ENCODE measurements at regions not wholly inside any gene's neighbourhood (a gene's known extent, or its start where the extent isn't known, plus 50 kb on each side); places are given as distances from the start of the nearest gene placed in this dataset.
"Not testable (repeated sequence)": the region's sequence is repeated elsewhere in the genome, so short reads cannot be mapped to it uniquely, and the experiment has no call there.

DNA sequence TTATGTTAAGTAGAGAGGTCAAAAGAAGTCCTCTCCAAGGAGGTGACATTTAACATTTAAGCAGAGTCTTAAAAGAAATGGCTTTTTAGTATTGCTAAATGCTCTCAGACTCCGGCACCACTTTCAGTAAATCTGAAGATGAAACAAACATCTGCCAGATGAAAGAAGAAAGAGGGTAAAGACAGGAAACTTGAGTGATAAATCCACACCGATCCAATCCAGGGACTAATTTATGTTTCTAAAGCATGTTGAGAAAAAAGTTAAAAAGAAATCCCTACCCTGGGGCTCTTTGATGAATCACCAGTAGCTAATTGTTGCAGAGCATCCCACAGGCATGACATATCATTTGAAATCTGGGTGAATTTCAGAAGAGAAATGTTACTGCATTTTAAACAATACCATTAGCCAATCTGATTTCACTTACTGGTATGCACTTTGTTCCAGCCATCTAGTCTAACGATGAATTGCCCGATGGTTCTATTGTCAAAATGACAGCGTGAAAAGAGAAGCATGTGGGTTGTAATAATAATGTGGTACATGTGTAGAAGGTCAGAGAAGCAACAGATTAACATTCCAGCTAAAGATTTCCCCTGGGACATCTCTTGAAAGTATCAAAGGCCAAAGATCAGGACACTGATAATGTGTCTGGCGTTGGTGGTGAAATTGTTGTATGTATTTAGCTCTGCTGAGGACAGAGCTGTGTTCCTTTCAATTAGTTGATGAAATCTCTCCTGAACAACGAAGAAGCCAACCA is 485.7 kb downstream of the CSNK1G3 start:
- DNase-seq (ENCODE audit: low read depth in 3 of 3, low spot score in 1 of 3): no peak

DNA sequence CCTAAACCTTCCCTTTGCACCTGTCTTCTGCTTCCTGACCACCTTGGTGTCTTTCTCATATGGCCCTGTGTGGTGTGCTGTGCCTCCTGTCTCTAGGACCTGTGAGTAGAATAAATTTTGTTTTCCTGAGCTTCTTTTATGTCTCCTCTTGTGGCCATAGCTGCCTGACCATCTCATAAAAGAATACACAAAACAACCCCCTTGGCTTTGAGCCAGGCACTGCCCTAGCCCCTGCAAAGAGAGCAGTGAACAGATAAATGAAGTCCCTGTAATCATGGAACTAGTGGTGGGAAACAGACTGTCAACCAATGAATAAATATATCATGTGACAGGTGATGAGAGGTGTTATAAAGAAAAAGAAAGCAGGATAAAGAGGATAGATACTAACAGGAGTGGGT is 485.1 kb downstream of the CSNK1G3 start:
- DNase-seq (ENCODE audit: low read depth in 3 of 3, low spot score in 1 of 3): no peak

GRCh38 chr5:123992641-123993040 is 480.7 kb downstream of the CSNK1G3 start:
- no peak for DNase-seq (ENCODE audit: low read depth in 3 of 3, low spot score in 1 of 3)

DNA sequence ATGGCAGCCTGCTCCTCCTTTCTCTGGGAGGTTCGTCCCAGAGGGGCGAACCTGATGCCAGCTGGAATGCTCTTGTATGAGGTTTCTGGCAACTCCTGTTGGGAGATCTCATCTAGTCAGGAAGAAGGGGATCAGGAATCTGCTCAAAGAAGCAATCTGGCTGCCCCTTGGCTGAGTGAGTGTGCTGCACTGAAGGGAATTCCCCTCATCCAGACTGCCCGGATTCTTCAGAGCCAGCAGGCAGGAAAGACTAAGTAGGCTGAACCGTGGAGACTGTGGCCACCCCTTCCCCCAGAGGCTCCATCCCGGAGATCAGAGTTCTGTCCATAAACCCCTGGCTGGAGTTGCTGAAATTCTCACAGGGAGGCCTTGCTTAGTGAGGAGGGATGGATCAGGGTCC is 476.0 kb downstream of the CSNK1G3 start:
- no peak for DNase-seq (ENCODE audit: low read depth in 3 of 3, low spot score in 1 of 3)

DNA sequence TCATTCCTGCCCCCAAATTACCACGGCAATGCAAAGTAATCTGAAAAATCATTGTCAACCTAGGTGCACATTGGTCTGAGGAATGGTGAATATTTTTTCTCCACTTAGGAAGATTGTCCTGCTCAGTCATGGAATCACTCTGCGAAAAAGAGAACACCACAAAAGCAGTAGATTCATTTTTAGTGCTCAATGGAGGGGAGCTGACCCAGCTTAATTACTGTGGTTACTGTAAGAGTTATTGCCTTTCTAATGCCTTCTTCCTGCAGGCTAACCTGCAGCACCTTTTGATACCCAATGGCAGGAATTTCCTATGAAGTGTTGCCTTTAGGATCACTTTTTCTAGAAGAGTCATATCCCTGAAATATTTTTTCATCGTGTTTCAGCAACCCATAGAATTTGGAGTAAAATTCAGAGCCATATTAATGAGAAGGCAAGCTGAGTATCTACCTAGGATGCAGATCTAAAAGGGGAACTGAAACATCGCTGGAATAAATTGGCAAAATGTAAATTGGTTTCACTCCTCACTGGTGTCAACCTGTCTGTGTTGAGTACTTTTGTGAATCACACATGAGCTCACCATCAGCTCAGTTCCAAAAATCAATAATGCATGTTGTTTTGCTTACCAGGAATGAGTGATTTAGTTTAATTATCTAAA is 464.5 kb downstream of the CSNK1G3 start:
- DNase-seq (ENCODE audit: low read depth in 3 of 3, low spot score in 1 of 3): no peak

DNA sequence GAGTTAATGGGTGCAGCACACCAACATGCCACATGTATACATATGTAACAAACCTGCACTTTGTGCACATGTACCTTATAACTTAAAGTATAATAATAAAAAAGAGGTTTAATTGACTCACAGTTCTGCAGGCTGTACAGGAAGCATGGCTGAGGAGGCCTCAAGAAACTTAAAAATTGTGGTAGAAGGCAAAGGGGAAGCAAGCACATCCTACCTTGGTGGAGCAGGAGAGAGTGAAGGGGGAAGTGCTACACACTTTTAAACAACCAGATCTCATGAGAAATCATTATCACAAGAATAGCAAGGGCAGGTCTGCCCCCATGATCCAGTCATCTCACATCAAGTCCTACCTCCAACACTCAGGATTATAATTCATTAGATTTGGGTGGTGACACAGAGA is 463.5 kb downstream of the CSNK1G3 start:
- DNase-seq (ENCODE audit: low read depth in 3 of 3, low spot score in 1 of 3): not testable (repeated sequence)

- DNase-seq (ENCODE audit: low read depth in 3 of 3, low spot score in 1 of 3): no peak
Measured at GRCh38 chr5:123966781-123967180, 454.8 kb downstream of the CSNK1G3 start.

DNA sequence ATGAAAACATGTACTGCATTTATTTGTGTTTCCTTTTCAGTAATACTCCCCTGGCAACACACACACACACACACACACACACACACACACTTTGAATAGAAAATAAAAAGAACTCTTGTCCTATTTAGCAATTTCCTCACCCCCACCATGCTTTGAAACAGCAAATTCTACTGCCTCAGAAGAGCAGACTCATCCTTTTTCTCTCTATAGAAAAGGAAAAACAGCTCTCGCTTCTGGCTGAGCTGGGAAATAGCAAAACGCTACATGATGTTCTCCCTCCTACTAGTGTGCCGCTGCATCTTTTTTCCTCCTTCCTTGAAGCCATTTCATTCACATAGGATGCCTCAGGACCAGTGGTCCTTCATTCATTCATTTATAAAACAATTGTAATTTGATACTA is 453.6 kb downstream of the CSNK1G3 start:
- DNase-seq (ENCODE audit: low read depth in 3 of 3, low spot score in 1 of 3): no peak

DNA sequence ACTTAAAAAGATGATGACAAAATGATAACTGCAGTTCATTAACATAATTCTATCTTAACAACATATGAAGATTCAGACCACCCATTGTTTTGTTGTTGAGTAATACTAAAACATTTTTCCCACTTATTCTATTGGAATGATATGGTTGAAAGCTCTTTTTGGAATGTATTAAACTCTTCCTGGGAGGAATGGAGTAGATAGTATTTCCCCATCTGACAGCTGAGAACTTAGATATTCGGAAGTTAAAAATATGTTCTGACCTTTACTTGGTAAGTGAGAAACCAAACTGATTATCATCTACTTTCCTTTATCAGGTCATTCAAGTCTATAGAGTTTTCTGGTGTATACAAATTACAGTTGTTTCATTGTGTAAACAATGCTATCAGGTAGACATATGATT is 452.9 kb downstream of the CSNK1G3 start:
- no peak for DNase-seq (ENCODE audit: low read depth in 3 of 3, low spot score in 1 of 3)

DNA sequence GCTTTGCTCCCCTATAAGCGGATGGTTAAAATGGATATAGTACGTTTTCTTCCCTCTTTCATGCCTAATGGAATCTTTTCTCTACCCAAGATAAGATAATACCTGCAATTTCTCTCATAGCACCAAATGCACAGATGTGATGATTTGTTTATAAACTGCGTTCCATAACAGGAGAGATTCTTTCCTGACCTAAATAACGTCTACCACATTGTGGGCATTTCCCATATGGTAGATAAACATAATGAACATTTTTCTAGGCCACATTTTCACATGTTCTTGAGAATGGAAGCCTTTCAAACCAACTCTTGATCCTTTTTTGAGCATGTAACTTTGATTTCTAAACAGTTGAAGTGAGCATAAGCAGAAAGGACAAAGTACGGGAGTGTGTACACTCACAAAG is 448.5 kb downstream of the CSNK1G3 start:
- no peak for DNase-seq (ENCODE audit: low read depth in 3 of 3, low spot score in 1 of 3)

DNA sequence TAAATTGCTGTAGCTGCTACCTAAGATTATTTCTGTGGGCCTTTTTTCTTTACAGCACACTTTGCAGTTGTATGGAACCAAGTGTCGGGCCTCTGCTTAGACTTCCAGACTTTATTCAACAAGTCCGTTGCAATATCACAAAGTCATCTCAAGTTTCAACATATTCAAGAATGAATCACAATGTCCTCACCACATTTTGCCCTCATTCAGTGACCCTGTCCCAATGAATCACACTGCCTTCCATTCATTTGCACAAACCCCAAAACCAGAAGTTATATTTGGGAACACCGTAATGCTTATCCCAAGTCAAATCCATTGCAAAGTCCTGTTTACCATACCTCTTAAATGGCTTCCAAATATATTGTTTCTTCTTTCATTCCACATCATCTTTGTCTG is 439.6 kb downstream of the CSNK1G3 start:
- DNase-seq (ENCODE audit: low read depth in 3 of 3, low spot score in 1 of 3): no peak

DNA sequence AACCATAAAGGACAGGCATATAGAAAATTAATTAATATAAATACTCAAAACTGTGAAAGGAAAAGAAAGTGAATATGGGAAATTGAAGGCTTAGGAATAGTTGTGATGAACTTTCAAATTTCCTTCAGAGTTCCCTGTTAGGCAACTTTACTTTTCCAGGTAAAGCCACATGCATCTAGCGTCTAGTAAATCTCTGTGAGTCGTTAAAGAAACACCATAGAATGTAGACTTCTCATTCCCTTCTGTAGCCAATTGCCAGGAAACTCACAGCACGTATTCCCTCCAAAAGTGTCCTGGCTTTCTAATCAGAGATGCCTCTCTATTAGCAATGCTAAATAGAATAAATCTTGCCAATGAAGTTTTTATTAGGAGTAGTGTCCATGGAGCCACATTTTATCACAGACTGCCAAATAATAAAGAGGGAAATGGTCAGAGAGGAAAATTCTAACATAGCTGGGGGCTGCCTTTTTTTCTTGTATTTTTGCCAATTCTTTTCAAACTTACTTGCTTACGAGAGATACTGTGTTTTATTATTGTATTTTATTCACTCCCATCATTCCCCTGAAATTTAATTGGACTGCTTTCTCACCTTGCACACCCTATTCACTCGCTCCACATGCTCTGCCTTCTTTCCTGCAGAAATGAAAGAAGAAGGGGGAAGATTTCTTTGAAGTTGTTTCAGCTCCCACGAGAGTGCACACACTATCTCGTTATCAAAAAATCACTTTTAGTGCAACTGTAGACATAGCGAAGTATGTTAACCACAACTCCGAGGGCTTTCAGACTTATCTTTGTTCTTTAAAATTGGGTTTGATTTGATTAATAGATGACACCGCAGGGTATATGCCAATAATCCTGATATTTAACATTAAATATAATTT is 439.0 kb downstream of the CSNK1G3 start:
- DNase-seq (ENCODE audit: low read depth in 3 of 3, low spot score in 1 of 3): no peak

GRCh38 chr5:123949807-123950340 is 437.9 kb downstream of the CSNK1G3 start:
- no peak for DNase-seq (ENCODE audit: low read depth in 3 of 3, low spot score in 1 of 3)

GRCh38 chr5:123949043-123949804 is 437.2 kb downstream of the CSNK1G3 start:
- DNase-seq (ENCODE audit: low read depth in 3 of 3, low spot score in 1 of 3): no peak

GRCh38 chr5:123947797-123948196 is 435.8 kb downstream of the CSNK1G3 start:
- no peak for DNase-seq (ENCODE audit: low read depth in 3 of 3, low spot score in 1 of 3)

DNA sequence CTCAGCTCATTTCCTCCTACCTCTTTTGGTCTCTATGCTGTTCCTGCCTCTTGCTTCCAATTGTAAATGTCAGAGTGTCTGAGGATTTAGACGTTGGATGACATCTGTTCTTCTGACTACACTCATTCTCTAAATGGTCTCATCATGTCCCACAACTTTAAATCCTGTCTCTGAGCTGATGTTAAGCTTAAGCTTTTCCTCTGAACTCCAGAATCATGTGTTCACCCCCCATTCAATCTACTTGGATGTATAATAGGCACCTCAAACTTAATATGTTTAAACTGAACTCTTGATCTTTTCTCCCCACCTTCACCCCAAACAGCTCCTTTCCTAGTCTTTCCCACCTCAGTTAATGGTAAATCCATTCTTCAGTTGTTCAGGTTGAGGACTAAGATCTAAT is 433.6 kb downstream of the CSNK1G3 start:
- DNase-seq (ENCODE audit: low read depth in 3 of 3, low spot score in 1 of 3): no peak

- DNase-seq (ENCODE audit: low read depth in 3 of 3, low spot score in 1 of 3): no peak
Measured at GRCh38 chr5:123943151-123943550, 431.2 kb downstream of the CSNK1G3 start.

- no peak for DNase-seq (ENCODE audit: low read depth in 3 of 3, low spot score in 1 of 3)
Measured at GRCh38 chr5:123940416-123940815, 428.4 kb downstream of the CSNK1G3 start.

GRCh38 chr5:123937230-123937629 is 425.3 kb downstream of the CSNK1G3 start:
- DNase-seq (ENCODE audit: low read depth in 3 of 3, low spot score in 1 of 3): no peak

DNA sequence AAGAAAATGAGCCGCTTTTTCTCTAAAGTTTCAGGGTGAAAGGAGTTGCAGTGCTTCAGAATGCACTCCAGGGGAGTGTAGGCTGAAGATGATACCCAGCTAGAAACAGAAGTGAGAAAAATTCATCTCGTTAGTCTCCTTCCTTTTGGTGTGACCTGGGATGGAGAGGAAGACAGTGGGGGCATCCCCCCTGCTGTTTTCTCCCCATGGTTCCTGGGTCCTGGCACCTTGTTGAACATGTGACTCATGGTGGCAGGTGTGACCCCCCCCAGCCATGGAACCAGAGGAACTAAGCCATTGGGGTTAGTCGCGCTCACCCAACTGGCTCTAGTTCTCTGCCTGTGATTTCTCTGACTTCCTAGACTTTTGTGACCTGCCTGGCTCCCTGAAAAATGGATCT is 424.6 kb downstream of the CSNK1G3 start:
- no peak for DNase-seq (ENCODE audit: low read depth in 3 of 3, low spot score in 1 of 3)

DNA sequence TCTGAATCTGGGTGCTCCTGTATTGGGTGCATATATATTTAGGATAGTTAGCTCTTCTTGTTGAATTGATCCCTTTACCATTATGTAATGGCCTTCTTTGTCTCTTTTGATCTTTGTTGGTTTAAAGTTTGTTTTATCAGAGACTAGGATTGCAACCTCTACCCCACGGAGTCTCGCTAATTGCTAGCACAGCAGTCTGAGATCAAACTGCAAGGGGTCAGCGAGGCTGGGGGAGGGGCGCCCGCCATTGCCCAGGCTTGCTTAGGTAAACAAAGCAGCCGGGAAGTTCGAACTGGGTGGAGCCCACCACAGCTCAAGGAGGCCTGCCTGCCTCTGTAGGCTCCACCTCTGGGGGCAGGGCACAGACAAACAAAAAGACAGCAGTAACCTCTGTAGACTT is 421.8 kb downstream of the CSNK1G3 start:
- DNase-seq (ENCODE audit: low read depth in 3 of 3, low spot score in 1 of 3): not testable (repeated sequence)

Measured in stimulated activated CD4-positive, alpha-beta T cell treated with anti-CD3 and anti-CD28 coated beads, TNF-alpha, amount 100 ng/mL, for 1 hour (primary cell).